ENCODE measurements at regions not wholly inside any gene's neighbourhood (a gene's known extent, or its start where the extent isn't known, plus 50 kb on each side); places are given as distances from the start of the nearest gene placed in this dataset.

DNA sequence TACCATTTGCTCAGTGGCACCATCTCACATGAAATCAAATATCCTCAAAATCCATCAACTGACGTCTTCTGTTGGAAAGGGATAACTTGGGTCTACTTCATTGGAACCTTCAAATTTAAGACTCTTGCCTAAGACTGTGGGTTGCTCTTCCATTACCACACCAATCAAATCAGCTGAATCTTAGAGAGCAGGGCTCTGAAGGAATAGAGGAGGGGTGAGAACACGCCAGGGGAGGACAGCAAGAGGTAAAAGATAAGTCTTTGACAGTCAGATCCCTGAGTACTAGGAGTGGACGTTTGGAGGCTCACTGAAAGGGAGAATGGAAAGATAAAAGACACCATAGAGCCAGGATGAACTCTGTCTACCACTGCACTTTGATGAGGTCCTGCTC, 107.5 kb downstream of the CCDC71L start:
- H3K4me3 Mint-ChIP-seq = no peak overlapping the region
- POLR2A ChIA-PET = no interaction called here
- H3K27ac Mint-ChIP-seq = no peak overlapping the region
- no peaks in the 10 kb centered on the region for H3K36me3 Mint-ChIP-seq
- no peaks in the 10 kb centered on the region for H3K4me1 Mint-ChIP-seq (ENCODE audit: low read depth)
- CTCF ChIA-PET = interaction anchor here (1.7 kb wide), 1 partner anchor 11 kb away, joined by 7 read pairs; no protein-coding TSS in a partner anchor
- intact Hi-C loops (cut with micrococcal nuclease) = no loop called here
- H3K9me3 Mint-ChIP-seq = peaks cover 7% of the 10 kb centered on the region
- DNase-seq = no peak
- no peaks in the 10 kb centered on the region for H3K27me3 Mint-ChIP-seq

DNA sequence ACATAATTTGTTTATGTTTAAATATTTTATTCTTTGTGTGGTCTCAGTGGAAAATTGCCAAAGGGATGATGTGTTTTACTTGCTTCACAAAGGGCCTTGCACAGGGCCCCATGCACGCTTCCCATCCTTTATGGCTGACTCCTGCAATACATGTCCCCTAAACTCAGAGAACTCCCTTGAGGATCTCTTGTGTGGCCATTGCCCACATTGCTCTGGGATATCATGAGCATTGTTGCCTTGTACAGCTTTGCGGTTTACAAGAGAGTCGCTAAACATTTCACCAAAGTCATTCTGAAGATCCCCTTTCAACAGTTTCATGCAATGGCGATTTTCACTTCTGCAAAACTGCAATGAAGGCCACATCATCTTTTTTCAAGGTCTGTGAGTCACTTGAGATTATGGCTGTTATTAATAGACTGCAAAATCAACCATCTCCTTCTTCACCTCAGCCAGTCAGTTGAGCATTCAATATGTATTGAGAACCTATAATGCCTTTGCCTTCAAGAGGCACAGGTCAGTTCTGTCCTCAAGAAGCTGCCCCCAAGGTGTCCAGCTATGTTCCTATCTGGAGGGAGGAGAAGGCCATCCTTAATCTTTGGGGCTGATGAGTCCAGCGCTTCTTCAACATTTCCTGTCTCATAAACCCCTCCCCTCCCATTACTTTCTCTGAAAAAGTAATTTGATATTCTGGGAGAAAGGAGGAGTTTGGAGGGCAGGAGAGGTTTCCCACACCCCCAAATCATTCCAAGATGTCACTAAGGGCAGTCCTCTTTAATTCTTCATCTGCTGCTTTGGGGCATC, 108.1 kb downstream of the CCDC71L start:
- intact Hi-C loops (cut with micrococcal nuclease) = no loop called here
- ChIA-PET POLR2A (no interaction called here), CTCF (interaction anchor here (1.0 to 1.7 kb wide), 2 partner anchors 10 kb away, joined by 3 to 7 read pairs; no protein-coding TSS in a partner anchor)
- peaks cover 7% of the 10 kb centered on the region for H3K9me3 Mint-ChIP-seq
- no peak for DNase-seq
- no peaks in the 10 kb centered on the region for H3K36me3 Mint-ChIP-seq
- H3K27ac Mint-ChIP-seq = no peak overlapping the region
- no peaks in the 10 kb centered on the region for H3K4me1 Mint-ChIP-seq (ENCODE audit: low read depth)
- H3K4me3 Mint-ChIP-seq = no peak overlapping the region
- H3K27me3 Mint-ChIP-seq = no peaks in the 10 kb centered on the region

DNA sequence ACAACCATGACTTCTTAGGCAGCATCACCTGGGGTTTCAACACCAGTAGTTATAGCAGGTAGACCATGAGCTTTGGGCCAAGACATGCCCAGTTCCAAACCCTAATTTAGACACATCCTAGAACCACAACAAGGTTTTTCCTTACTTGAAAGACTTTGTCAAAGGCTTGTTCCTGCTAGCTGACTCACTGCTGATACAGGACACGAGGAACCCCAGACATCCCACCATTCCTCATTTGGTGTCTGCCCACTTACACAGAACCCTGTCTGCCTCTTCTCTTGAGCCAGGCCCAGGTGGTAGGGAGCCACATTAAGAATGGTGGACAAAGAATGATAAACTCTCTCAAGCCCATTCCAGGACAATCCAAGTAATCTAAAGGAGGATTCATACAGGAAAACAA, 109.0 kb downstream of the CCDC71L start:
- POLR2A ChIA-PET = no interaction called here
- no peak overlapping the region for H3K27ac Mint-ChIP-seq
- H3K4me1 Mint-ChIP-seq (ENCODE audit: low read depth) = no peaks in the 10 kb centered on the region
- no peaks in the 10 kb centered on the region for H3K36me3 Mint-ChIP-seq
- H3K4me3 Mint-ChIP-seq = no peak overlapping the region
- DNase-seq = no peak
- CTCF ChIA-PET = interaction anchor here (1.0 to 1.1 kb wide), 2 partner anchors 9 to 12 kb away, joined by 3 read pairs; no protein-coding TSS in a partner anchor
- intact Hi-C loops (cut with micrococcal nuclease) = no loop called here
- no peaks in the 10 kb centered on the region for H3K27me3 Mint-ChIP-seq
- peaks cover 7% of the 10 kb centered on the region for H3K9me3 Mint-ChIP-seq

DNA sequence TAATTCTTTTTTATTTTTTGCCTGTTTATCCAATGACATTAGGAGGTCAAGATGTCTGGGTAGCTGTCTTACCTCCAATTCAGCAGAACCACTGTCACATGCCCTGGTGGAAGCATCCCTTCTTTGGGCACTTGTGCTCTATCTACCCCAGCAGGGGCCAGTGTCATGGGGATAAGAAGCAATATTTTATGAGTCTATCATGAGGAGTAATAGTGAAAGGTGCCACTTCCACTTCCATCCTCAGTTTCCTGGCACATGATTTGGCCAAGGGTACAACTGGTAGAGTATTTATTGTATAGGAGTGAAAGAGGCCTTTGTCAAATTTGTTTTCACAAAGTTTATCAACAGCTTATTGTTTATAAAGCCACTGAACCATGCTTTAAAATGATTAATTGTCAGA, 112.5 kb downstream of the CCDC71L start:
- Mint-ChIP-seq H3K4me3 (no peak overlapping the region), H3K4me1 (ENCODE audit: low read depth) (peaks cover 9% of the 10 kb centered on the region), H3K9me3 (no peaks in the 10 kb centered on the region), H3K27me3 (no peaks in the 10 kb centered on the region), H3K27ac (no peak overlapping the region), H3K36me3 (no peaks in the 10 kb centered on the region)
- ChIA-PET CTCF (interaction anchor here (1.6 kb wide), 1 partner anchor 188 kb away, joined by 10 read pairs; no protein-coding TSS in a partner anchor), POLR2A (no interaction called here)
- intact Hi-C loops (cut with micrococcal nuclease) = no loop called here
- no peak for DNase-seq

DNA sequence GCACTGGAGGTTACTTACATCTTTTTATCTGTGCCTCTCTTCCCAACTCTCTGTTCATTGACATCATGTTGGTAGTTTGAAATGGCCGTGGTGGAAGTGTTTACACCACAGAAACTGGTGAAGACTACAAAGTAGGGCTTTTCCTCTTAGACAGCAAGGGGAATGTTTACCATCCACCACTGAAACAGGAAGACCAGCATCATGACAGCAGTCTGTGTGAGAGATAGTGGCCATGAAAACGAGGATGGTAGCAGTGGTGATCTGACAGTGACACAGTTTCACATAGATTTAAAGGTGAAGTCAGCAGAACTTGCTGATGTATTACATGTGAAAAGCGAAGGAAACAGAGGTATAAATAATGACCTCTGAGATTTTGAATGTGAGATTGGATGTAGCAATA, 115.7 kb downstream of the CCDC71L start:
- peak; percentile 18 for DNase-seq
- intact Hi-C loops (cut with micrococcal nuclease) = no loop called here
- Mint-ChIP-seq H3K9me3 (no peaks in the 10 kb centered on the region), H3K4me1 (ENCODE audit: low read depth) (peaks cover 20% of the 10 kb centered on the region), H3K4me3 (no peak overlapping the region), H3K27me3 (no peaks in the 10 kb centered on the region), H3K36me3 (no peaks in the 10 kb centered on the region), H3K27ac (no peak overlapping the region)
- ChIA-PET POLR2A (no interaction called here), CTCF (interaction anchor here (4.2 to 5.9 kb wide), 2 partner anchors 114 to 191 kb away, joined by 45 to 102 read pairs; partner anchors contain the start of gene CCDC71L)

DNA sequence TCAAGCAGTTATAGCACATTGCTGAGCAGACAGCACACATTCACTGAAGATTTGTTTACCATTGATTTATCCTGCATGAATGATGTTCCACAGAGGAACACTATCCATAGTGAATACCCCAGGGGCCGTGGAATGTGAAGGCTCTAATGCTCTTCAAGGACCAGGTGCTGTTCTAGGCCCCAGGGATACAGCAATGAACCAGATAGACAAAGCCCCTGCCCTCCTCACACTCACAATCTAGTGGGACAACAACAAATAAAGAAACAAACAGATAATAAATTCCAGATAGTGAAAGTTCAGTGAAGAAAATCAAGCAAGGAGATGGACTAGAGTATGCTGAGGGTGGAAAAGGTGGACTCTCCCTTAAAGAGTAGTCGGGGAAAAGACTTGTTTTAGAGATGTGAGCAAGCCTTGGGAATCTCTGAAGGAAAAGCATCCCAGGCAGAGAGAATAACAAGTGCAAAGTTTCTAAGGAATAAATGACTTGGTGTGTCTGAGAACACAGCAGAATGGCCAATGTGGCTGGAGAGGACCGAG, 117.7 kb downstream of the CCDC71L start:
- Mint-ChIP-seq H3K27me3 (no peaks in the 10 kb centered on the region), H3K4me3 (no peak overlapping the region), H3K4me1 (ENCODE audit: low read depth) (peaks cover 20% of the 10 kb centered on the region), H3K36me3 (no peaks in the 10 kb centered on the region), H3K27ac (no peak overlapping the region), H3K9me3 (no peaks in the 10 kb centered on the region)
- ChIA-PET POLR2A (interaction anchor here (0.6 kb wide), 1 partner anchor 193 kb away, joined by 3 read pairs; no protein-coding TSS in a partner anchor), CTCF (interaction anchor here (0.6 to 5.9 kb wide), 31 partner anchors 8 to 389 kb away, joined by 3 to 102 read pairs (median 3); partner anchors contain the start of gene CCDC71L)
- no peak for DNase-seq
- intact Hi-C loops (cut with micrococcal nuclease) = loop anchor here (5.0 kb wide), 1 partner anchor 366 kb away; no protein-coding TSS in a partner anchor

DNA sequence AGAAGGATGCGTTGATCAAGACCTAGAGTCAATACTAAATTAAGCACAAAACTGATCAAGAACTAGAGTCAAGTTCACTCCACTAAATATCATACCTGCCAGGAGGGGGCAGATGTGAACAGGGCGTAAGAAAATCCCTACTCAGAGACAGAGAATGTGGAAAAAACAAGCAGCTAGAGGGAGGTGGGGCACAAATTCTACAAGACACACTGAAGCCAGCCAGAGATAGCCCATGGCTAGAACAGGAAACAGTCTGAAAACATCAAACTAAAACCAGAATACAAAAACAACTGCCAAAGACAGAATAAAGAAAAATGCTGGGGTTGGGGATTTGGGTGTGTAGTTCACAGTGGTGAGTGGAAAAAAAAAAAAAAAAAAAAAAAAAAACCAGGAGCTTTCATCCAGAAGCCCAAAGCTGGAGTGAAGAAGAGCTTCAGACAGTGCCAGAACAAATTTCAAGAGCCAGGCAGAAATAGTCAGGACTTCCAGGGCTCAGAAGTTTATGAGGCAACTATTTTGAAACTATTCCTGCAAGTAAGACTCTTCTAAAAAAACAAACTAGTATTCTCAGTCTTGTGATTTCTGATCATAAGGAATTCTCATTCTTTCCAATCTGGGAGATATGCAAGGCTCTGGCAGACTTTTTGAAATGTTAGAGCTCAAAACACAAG, 118.3 kb downstream of the CCDC71L start:
- no peaks in the 10 kb centered on the region for H3K9me3 Mint-ChIP-seq
- no peaks in the 10 kb centered on the region for H3K27me3 Mint-ChIP-seq
- no peak overlapping the region for H3K4me3 Mint-ChIP-seq
- ChIA-PET CTCF (interaction anchor here (0.6 to 5.9 kb wide), 32 partner anchors 9 to 388 kb away, joined by 3 to 102 read pairs (median 3); partner anchors contain the start of gene CCDC71L), POLR2A (interaction anchor here (0.6 kb wide), 1 partner anchor 193 kb away, joined by 3 read pairs; no protein-coding TSS in a partner anchor)
- DNase-seq = peak; percentile 64
- H3K4me1 Mint-ChIP-seq (ENCODE audit: low read depth) = peaks cover 22% of the 10 kb centered on the region
- no peaks in the 10 kb centered on the region for H3K36me3 Mint-ChIP-seq
- intact Hi-C loops (cut with micrococcal nuclease) = loop anchor here (1.0 to 5.0 kb wide), 4 partner anchors 62 to 365 kb away; no protein-coding TSS in a partner anchor
- peak overlapping the region; percentile 11 for H3K27ac Mint-ChIP-seq

DNA sequence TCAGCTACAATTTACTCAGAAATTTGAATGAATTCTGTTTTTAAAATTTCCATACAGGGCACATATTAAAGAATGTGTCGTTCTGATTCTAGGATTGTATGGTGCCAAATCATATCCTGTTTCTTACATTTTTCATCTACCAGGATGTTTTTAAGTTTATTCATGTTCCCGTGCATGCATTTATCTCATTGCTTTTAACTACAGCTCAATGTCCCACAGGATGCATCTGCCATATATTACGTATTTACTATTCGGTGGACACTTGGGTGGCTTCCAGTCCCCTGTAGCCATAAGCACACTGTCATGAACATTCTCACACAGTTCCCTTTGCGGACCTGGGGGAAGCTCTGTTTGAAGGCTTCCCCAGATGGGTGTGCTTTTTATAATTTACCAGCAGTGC, 122.3 kb downstream of the CCDC71L start:
- H3K4me1 Mint-ChIP-seq (ENCODE audit: low read depth) = peaks cover 20% of the 10 kb centered on the region
- H3K9me3 Mint-ChIP-seq = no peaks in the 10 kb centered on the region
- no peak for DNase-seq
- H3K36me3 Mint-ChIP-seq = no peaks in the 10 kb centered on the region
- POLR2A ChIA-PET = no interaction called here
- no peak overlapping the region for H3K4me3 Mint-ChIP-seq
- H3K27me3 Mint-ChIP-seq = no peaks in the 10 kb centered on the region
- intact Hi-C loops (cut with micrococcal nuclease) = no loop called here
- no peak overlapping the region for H3K27ac Mint-ChIP-seq
- CTCF ChIA-PET = interaction anchor here (2.4 to 3.4 kb wide), 2 partner anchors 198 to 362 kb away, joined by 7 to 19 read pairs; no protein-coding TSS in a partner anchor

DNA sequence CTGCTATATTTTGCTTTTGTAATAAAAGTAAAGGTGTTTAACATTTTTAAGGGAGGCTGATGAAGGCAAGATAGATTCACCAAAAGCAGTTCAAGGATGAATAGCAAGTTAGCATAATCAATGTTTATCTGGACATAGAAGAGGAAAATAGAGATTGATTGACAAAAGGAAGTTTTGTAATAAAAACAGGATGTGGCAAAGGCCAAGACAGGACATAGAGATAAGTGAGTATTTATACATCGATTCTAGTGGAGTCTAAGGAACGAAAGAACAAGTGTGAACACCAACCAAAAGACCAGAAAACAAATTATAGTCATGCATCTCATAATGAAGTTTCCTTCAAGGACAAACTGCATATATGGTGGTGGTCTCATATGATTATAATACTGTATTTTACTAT, 123.8 kb downstream of the CCDC71L start:
- ChIA-PET CTCF (no interaction called here), POLR2A (no interaction called here)
- no peak for DNase-seq
- Mint-ChIP-seq H3K4me3 (no peak overlapping the region), H3K27me3 (no peaks in the 10 kb centered on the region), H3K9me3 (no peaks in the 10 kb centered on the region), H3K27ac (no peak overlapping the region), H3K4me1 (ENCODE audit: low read depth) (peaks cover 7% of the 10 kb centered on the region), H3K36me3 (no peaks in the 10 kb centered on the region)
- intact Hi-C loops (cut with micrococcal nuclease) = no loop called here

DNA sequence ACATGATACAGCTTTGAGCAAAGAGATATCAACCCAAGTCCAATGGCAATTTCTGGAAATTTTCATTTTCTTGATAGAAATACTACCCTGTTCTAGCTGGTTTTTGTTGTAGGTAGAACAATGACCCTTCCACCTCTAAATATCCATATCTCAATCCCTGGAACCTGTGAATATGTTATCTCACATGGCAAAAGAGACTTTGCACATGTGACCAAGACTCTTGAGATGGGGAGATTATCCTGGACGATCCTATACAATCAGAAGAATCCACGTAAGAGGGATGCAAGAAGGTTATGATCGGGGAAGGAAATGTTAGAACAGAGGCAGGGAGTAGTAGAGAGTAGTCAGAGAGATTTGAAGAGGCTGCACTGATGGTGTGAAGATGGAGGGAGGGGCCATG, 124.9 kb downstream of the CCDC71L start:
- no peak for DNase-seq
- Mint-ChIP-seq H3K4me1 (ENCODE audit: low read depth) (peaks cover 7% of the 10 kb centered on the region), H3K9me3 (no peaks in the 10 kb centered on the region), H3K36me3 (no peaks in the 10 kb centered on the region), H3K4me3 (no peak overlapping the region), H3K27me3 (no peaks in the 10 kb centered on the region), H3K27ac (no peak overlapping the region)
- ChIA-PET CTCF (no interaction called here), POLR2A (no interaction called here)
- intact Hi-C loops (cut with micrococcal nuclease) = no loop called here

DNA sequence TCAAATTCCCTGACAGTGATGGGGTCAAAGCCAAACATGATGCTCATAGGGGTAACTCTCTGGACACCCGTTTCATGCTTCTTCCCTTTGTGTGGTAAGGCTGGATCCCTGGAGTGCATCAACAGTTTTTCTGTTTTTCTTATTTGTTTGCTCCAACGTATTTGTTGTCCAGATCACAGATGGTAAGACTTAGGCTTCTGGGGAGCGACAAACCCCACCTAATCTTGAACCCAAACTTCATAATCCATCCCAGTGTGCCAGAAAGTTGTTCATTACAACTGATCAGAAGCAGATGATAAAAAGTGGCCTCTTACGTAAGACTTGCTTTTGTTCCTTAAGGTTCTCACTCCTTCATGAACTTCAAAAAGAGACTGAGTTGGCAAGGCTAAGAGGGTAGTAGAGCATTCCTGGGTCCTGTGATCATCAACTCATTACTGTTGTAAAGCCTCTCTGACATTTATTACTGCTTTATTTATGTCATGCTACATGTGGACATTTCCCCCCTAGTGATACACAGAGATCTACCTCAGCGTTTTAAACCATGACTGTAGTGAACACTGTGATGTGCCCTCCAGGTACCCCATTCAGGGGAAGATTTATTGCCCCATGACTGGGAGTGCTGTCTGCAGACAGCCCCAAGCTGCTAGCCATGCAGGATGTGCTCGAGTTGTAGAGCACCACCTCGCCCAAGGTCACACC, 125.6 kb downstream of the CCDC71L start:
- Mint-ChIP-seq H3K27ac (no peak overlapping the region), H3K36me3 (no peaks in the 10 kb centered on the region), H3K9me3 (no peaks in the 10 kb centered on the region), H3K4me3 (no peak overlapping the region), H3K27me3 (no peaks in the 10 kb centered on the region), H3K4me1 (ENCODE audit: low read depth) (peaks cover 7% of the 10 kb centered on the region)
- intact Hi-C loops (cut with micrococcal nuclease) = no loop called here
- CTCF ChIA-PET = no interaction called here
- no peak for DNase-seq
- POLR2A ChIA-PET = no interaction called here
